ENCODE measurements at regions not wholly inside any gene's neighbourhood (a gene's known extent, or its start where the extent isn't known, plus 50 kb on each side); places are given as distances from the start of the nearest gene placed in this dataset.
"Not testable (repeated sequence)": the region's sequence is repeated elsewhere in the genome, so short reads cannot be mapped to it uniquely, and the experiment has no call there.

GRCh38 chr11:91560434-91560833 lies 664.2 kb upstream of the FAT3 start:
- no peak for ATAC-seq

DNA sequence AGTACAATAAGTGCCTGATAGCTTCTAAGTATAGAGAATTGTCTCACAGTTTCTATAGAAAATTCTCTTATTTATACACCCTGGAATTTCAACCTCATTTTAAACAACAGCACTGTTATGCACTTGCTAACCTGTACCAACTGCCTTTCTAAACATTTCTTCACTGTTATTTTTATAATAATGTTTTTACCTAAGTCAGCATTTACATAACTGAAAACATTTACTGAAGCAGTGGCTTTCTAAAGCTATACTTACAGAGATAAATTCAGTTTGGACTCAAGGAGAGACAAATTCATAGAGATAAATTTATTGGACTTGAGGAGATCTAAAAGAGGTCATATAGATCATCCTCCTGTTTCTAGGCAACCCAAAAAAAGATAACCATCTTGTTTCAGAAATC lies 686.6 kb upstream of the FAT3 start:
- peaks cover 7 to 38% (median 22%) of the 10 kb centered on the region in 9 donors for H3K9me3 Mint-ChIP-seq
- POLR2A ChIA-PET, result no interaction called here
- no peak overlapping the region for H3K27ac Mint-ChIP-seq
- H3K27me3 Mint-ChIP-seq, result no peaks in the 10 kb centered on the region
- no peak for ATAC-seq
- H3K4me3 Mint-ChIP-seq, result no peak overlapping the region
- H3K4me1 Mint-ChIP-seq, result no peaks in the 10 kb centered on the region
- no peak for DNase-seq
- peaks cover 0 to 5% (median 0%) of the 10 kb centered on the region in 3 donors for H3K36me3 Mint-ChIP-seq

More at GRCh38 chr11:91560434-91560833, 664.2 kb upstream of the FAT3 start:
- H3K27ac Mint-ChIP-seq, result no peak overlapping the region
- no peaks in the 10 kb centered on the region for H3K27me3 Mint-ChIP-seq
- peaks cover 3 to 38% (median 15%) of the 10 kb centered on the region in 9 donors for H3K9me3 Mint-ChIP-seq
- no peak overlapping the region for H3K4me3 Mint-ChIP-seq
- POLR2A ChIA-PET, result no interaction called here
- no peaks in the 10 kb centered on the region for H3K4me1 Mint-ChIP-seq
- no peak for DNase-seq
- peaks cover 0 to 6% (median 0%) of the 10 kb centered on the region in 3 donors for H3K36me3 Mint-ChIP-seq

DNA sequence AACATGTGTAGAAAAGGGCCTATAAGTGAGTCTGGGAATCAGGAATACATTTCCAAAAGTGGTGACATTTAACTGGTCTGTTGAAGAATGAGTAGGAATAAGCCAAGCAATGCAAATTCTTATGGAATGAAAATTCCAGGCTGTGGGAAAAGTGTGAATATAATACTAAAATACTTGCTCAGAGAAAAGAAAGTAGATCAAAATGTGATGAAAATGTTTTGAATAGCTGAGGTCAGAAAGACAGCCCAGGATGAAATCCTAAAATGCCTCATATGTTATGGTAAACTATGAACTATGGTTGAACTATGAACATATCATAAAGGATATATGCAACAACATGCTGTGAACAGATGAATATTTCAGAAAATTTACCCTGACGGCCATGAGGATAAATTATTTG lies 688.3 kb upstream of the FAT3 start:
- Mint-ChIP-seq H3K4me1 (no peaks in the 10 kb centered on the region), H3K9me3 (peaks cover 7 to 40% (median 13%) of the 10 kb centered on the region in 9 donors), H3K4me3 (no peak overlapping the region), H3K27ac (no peak overlapping the region), H3K36me3 (peaks cover 0 to 5% (median 0%) of the 10 kb centered on the region in 3 donors), H3K27me3 (no peaks in the 10 kb centered on the region)
- ATAC-seq (no peak), DNase-seq (no peak)
- POLR2A ChIA-PET, result no interaction called here

DNA sequence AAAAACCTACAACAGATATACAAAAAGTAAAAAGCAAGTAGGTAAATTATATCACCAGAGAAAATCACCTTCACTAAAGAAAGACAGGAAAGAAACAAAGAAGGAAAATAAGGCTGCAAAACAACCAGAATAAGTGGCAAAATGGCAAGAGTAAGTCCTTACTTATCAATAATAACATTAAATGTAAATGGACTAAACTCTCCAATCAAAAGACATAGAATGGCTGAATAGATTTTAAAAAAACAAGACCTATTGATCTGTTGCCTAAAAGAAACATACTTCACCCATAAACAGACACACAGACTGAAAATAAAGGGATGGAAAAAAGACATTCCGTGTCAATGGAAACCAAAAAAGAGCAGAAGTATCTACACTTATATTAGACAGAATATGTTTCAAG lies 695.7 kb upstream of the FAT3 start:
- Mint-ChIP-seq H3K9me3 (peaks cover 7 to 46% (median 21%) of the 10 kb centered on the region in 9 donors), H3K4me3 (no peak overlapping the region), H3K4me1 (no peaks in the 10 kb centered on the region), H3K27ac (no peak overlapping the region), H3K27me3 (no peaks in the 10 kb centered on the region), H3K36me3 (no peaks in the 10 kb centered on the region)
- POLR2A ChIA-PET, result no interaction called here
- ATAC-seq (no peak), DNase-seq (no peak)

DNA sequence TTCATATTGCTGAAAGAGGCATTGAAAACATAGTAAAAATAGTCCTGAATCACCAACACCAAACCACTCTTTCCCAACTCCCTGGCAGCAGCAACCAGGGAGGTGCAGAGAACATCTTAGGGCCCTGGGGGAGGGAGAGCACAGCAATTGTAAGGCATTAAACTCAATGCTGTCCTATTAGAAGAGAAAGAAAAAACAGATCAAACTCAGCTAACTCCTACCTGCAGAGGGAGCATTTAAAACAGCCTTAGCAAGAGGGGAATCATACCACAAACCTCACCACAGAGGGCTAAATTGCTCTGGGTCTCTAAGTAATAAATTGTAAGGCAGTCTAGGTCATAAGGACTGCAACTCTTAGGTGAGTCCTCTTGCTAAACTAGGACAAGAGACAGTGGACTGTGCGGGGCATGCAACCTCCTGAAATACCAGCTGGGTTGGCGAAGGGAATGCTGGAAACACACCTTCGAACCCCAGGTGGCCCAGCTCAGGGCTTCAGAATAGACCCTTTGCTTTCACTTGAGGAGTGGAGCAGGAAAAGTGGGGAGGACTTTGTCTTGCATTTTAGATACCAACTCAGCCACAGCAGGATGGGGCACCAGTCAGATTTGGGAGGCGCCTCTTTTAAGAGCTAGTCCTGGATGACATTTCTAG lies 697.1 kb upstream of the FAT3 start:
- no peak overlapping the region for H3K4me3 Mint-ChIP-seq
- H3K27me3 Mint-ChIP-seq, result no peaks in the 10 kb centered on the region
- no peak for DNase-seq
- H3K9me3 Mint-ChIP-seq, result peaks cover 4 to 40% (median 18%) of the 10 kb centered on the region in 9 donors
- H3K4me1 Mint-ChIP-seq, result no peaks in the 10 kb centered on the region
- H3K36me3 Mint-ChIP-seq, result no peaks in the 10 kb centered on the region
- POLR2A ChIA-PET, result no interaction called here
- no peak overlapping the region for H3K27ac Mint-ChIP-seq
- ATAC-seq, result no peak

GRCh38 chr11:91513734-91514133 lies 710.9 kb upstream of the FAT3 start:
- DNase-seq (no peak), ATAC-seq (no peak)
- Mint-ChIP-seq H3K9me3 (peaks cover 0 to 12% (median 7%) of the 10 kb centered on the region in 9 donors), H3K4me1 (no peaks in the 10 kb centered on the region), H3K36me3 (no peaks in the 10 kb centered on the region), H3K4me3 (no peak overlapping the region), H3K27ac (no peak overlapping the region), H3K27me3 (no peaks in the 10 kb centered on the region)
- POLR2A ChIA-PET, result no interaction called here

DNA sequence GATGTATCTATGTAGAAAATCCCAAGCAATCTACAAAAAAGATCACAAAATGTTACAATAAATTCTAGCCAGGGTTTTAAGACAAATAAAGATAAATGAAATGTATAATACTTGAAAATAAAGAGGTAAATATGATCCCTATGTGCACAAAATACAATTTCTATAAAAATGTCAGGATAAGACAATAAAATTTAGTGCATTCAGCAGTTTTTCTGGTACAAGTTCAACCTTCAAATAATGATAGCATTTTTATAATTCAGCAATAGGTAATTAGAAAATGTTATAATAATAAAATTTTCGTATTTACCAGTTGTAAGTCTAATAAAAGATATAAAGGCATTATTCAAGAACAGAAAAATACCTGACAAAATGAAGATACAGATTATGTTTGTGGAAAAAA lies 726.8 kb upstream of the FAT3 start:
- Mint-ChIP-seq H3K9me3 (peaks cover 0 to 36% (median 2%) of the 10 kb centered on the region in 9 donors), H3K36me3 (no peaks in the 10 kb centered on the region), H3K4me1 (no peaks in the 10 kb centered on the region), H3K27ac (no peak overlapping the region), H3K4me3 (no peak overlapping the region), H3K27me3 (no peaks in the 10 kb centered on the region)
- ATAC-seq (no peak), DNase-seq (no peak)
- POLR2A ChIA-PET, result no interaction called here

DNA sequence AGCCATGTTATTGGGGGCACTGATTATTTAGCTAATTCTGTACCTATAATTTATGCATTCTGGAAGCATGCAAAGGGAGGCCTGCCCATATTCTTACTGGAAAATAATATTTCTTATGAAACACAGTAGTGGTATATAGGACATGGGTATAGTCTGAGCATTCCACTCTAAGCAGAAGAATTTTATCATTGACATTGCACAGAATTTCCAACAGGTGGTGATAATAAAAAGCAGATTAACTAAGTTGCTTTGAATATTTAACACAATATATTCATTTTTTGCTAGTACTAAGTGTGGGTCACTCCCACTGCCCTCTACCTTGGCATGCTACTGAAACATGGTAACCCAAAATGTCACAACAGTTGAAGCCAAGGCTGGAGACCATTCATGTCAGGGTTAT lies 728.8 kb upstream of the FAT3 start:
- Mint-ChIP-seq H3K27me3 (no peaks in the 10 kb centered on the region), H3K27ac (no peak overlapping the region), H3K4me1 (no peaks in the 10 kb centered on the region), H3K36me3 (no peaks in the 10 kb centered on the region), H3K9me3 (peaks cover 0 to 25% (median 0%) of the 10 kb centered on the region in 9 donors), H3K4me3 (no peak overlapping the region)
- POLR2A ChIA-PET, result no interaction called here
- no peak for DNase-seq
- ATAC-seq, result no peak

- ATAC-seq (no peak), DNase-seq (no peak)
- peaks cover 10 to 51% (median 35%) of the 10 kb centered on the region in 9 donors for H3K9me3 Mint-ChIP-seq
- no peak overlapping the region for H3K27ac Mint-ChIP-seq
- POLR2A ChIA-PET, result no interaction called here
- peaks cover 0 to 3% (median 0%) of the 10 kb centered on the region in 3 donors for H3K36me3 Mint-ChIP-seq
- no peak overlapping the region for H3K4me3 Mint-ChIP-seq
- H3K27me3 Mint-ChIP-seq, result no peaks in the 10 kb centered on the region
- no peaks in the 10 kb centered on the region for H3K4me1 Mint-ChIP-seq
These were observed 734.6 kb upstream of the FAT3 start for GRCh38 chr11:91489989-91490388.

GRCh38 chr11:91483956-91484355 lies 740.7 kb upstream of the FAT3 start:
- H3K4me1 Mint-ChIP-seq, ATAC-seq, DNase-seq, POLR2A ChIA-PET, H3K4me3 Mint-ChIP-seq, H3K36me3 Mint-ChIP-seq, H3K27ac Mint-ChIP-seq, H3K27me3 Mint-ChIP-seq: not testable (repeated sequence)
- peaks cover 13 to 49% (median 23%) of the 10 kb centered on the region in 9 donors for H3K9me3 Mint-ChIP-seq

- H3K27me3 Mint-ChIP-seq, H3K36me3 Mint-ChIP-seq, H3K4me3 Mint-ChIP-seq, H3K4me1 Mint-ChIP-seq, ATAC-seq, POLR2A ChIA-PET, DNase-seq, H3K27ac Mint-ChIP-seq: not testable (repeated sequence)
- H3K9me3 Mint-ChIP-seq, result peaks cover 0 to 50% (median 21%) of the 10 kb centered on the region in 9 donors
These were observed 742.7 kb upstream of the FAT3 start for GRCh38 chr11:91481875-91482274.

DNA sequence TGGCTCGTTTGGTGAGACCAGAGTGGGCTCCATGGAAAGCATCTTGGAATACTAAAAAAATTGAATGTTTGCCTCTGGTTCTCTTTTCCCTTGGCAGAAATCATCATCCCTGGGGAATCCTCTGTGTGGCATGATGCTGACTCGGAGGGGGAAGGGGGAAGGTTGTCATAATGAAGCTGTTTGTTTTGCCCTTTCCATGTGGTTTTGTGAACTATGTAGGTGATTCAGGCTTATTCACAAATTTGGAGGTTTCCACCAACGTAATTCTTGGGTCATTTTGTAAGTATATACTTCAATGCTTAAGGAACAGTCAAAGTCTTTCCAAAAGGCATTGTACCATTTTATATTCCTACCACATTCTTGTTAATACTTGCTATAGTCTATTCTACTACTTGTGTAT lies 754.0 kb upstream of the FAT3 start:
- H3K36me3 Mint-ChIP-seq, result no peaks in the 10 kb centered on the region
- DNase-seq (no peak), ATAC-seq (no peak)
- H3K4me1 Mint-ChIP-seq, result no peaks in the 10 kb centered on the region
- peaks cover 0 to 16% (median 7%) of the 10 kb centered on the region in 9 donors for H3K9me3 Mint-ChIP-seq
- H3K27me3 Mint-ChIP-seq, result no peaks in the 10 kb centered on the region
- H3K4me3 Mint-ChIP-seq, result no peak overlapping the region
- no peak overlapping the region for H3K27ac Mint-ChIP-seq
- POLR2A ChIA-PET, result no interaction called here

DNA sequence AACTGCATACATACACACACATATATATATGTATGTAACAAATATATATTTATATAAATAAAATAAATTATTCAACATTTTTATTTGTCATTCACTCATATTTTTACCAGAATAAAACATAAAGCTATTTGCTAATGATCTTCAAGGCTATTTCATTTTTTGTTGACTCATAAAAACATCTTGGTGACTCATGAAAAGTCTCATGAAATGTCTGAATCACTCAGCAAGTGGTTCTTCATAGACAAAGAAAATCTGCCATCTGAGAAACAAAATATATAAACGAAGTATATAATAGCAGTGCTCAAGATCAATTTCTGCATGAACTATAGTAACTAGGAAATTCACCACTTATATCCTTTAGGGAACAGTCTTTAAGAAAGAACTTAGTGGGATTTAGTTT lies 764.8 kb upstream of the FAT3 start:
- H3K4me1 Mint-ChIP-seq, result no peaks in the 10 kb centered on the region
- no peak for DNase-seq
- H3K9me3 Mint-ChIP-seq, result peaks cover 0 to 23% (median 4%) of the 10 kb centered on the region in 9 donors
- H3K27ac Mint-ChIP-seq, result no peak overlapping the region
- no peak for ATAC-seq
- POLR2A ChIA-PET, result no interaction called here
- no peaks in the 10 kb centered on the region for H3K36me3 Mint-ChIP-seq
- H3K27me3 Mint-ChIP-seq, result no peaks in the 10 kb centered on the region
- H3K4me3 Mint-ChIP-seq, result no peak overlapping the region

DNA sequence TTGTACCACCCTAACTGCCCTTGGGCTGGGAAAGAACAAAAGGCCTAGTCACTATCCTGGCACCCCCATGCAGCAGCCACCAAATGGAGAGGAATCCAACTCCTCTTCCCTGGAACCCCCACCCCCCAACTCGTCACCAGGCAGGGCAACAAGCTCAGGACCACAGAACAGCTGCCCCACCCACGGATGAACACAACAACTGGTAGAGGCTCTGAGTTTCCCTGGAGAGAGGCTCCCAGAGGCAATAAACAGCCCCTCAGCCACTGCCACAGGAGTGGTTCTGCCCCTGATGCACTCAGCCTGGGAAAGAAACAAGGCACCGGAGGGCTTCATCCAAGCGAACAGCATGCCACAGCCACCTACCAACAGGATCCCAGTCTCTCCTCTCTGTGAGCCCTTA lies 778.4 kb upstream of the FAT3 start:
- no peaks in the 10 kb centered on the region for H3K4me1 Mint-ChIP-seq
- H3K27me3 Mint-ChIP-seq, result no peaks in the 10 kb centered on the region
- H3K36me3 Mint-ChIP-seq, result no peaks in the 10 kb centered on the region
- DNase-seq (no peak), ATAC-seq (no peak)
- H3K4me3 Mint-ChIP-seq, result no peak overlapping the region
- POLR2A ChIA-PET, result no interaction called here
- H3K9me3 Mint-ChIP-seq, result peaks cover 0 to 15% (median 3%) of the 10 kb centered on the region in 9 donors
- H3K27ac Mint-ChIP-seq, result no peak overlapping the region

Data from naive thymus-derived CD8-positive, alpha-beta T cell (primary cell).